Kidney (tissue), 13 donors: ENCODE measurements at regions not wholly inside any gene's neighbourhood (a gene's known extent, or its start where the extent isn't known, plus 50 kb on each side); places are given as distances from the start of the nearest gene placed in this dataset.

ENCODE experiments used
- DNase-seq, 5 donors: peaks; one replicate each; pipeline ENCODE4 v3.0.0-alpha.2; 2013 to 2020
- FAIRE-seq: peaks from 2 replicates; lab custom pipeline; 2012; peaks lifted over from hg19 to GRCh38; lab: Jason Lieb, UNC
- H3K27ac ChIP-seq, 2 donors: one replicate each; pipeline ENCODE4 v1.7.0; 2013; ENCODE audit warnings: low read depth in 2 of 2, low read length in 2 of 2, inconsistent platforms in 1 of 2
- H3K27me3 ChIP-seq: one replicate; pipeline ENCODE4 v1.7.1; 2013; ENCODE audit warnings: low read length, inconsistent platforms; ENCODE audit not compliant: control insufficient read depth, insufficient read depth
- H3K36me3 ChIP-seq, 3 donors: one replicate each; pipeline versions ENCODE4 v1.7.0 to v1.7.1; 2013; ENCODE audit warnings: low read length in 3 of 3, control low read depth in 1 of 3, inconsistent platforms in 1 of 3; ENCODE audit not compliant: insufficient read depth in 3 of 3, control insufficient read depth in 2 of 3
- H3K4me1 ChIP-seq, 3 donors: one replicate each; pipeline versions ENCODE4 v1.7.0 to v1.7.1; 2013; ENCODE audit warnings: low read length in 3 of 3, inconsistent platforms in 1 of 3, low read depth in 1 of 3; ENCODE audit not compliant: control insufficient read depth in 2 of 3, insufficient read depth in 2 of 3
- H3K4me3 ChIP-seq, 3 donors: one replicate each; pipeline versions ENCODE4 v1.7.0 to v1.8.1; 2013; ENCODE audit warnings: low read length in 3 of 3, control low read depth in 1 of 3, inconsistent platforms in 1 of 3
- H3K9ac ChIP-seq, 3 donors: one replicate each; pipeline versions ENCODE4 v1.7.0 to v1.7.1; 2013; ENCODE audit warnings: low read length in 3 of 3, control low read depth in 1 of 3, inconsistent platforms in 1 of 3
- H3K9me3 ChIP-seq, 3 donors: one replicate each; pipeline versions ENCODE4 v1.7.0 to v1.7.1; 2013; ENCODE audit warnings: low read length in 3 of 3, control low read depth in 1 of 3, inconsistent platforms in 1 of 3; ENCODE audit not compliant: control insufficient read depth in 2 of 3, insufficient read depth in 1 of 3
- CTCF ChIP-seq: IDR thresholded peaks from 3 replicates; pipeline ENCODE4 v1.5.1; 2012; ENCODE audit warnings: mild to moderate bottlenecking, moderate library complexity, borderline replicate concordance; ENCODE audit not compliant: insufficient read depth; ENCODE audit errors: extremely low read depth
- intact Hi-C: fragments of 100-400 bp; cut with DNase I; formaldehyde crosslinking; loops from one replicate; pipeline ENCODE4 v1.11.1; 2022
- donor health status: control.
- donor health status: control.
- donor health status: control.
- donor health status: control.
- donor health status: control.
- donor health status: DM: yes; HTN: yes; CAD: no.
- donor health status: Normal renal cell carcinoma (clear cell type).

GRCh38 chr5:56677690-56678305, 137.6 kb upstream of the MAP3K1 start:
- FAIRE-seq, result no peak
- no peak for DNase-seq
- intact Hi-C loops, result no loop called here
- Histone ChIP-seq H3K9ac (no peak overlapping the region), H3K36me3 (no peaks in the 10 kb centered on the region), H3K9me3 (no peaks in the 10 kb centered on the region), H3K27ac (no peak overlapping the region), H3K27me3 (no peaks in the 10 kb centered on the region), H3K4me1 (no peaks in the 10 kb centered on the region), H3K4me3 (peak overlapping the region in 1 of 3 donors; percentile 23)
- no peak for TF ChIP-seq CTCF

GRCh38 chr5:56676091-56676768, 139.1 kb upstream of the MAP3K1 start:
- Histone ChIP-seq H3K4me1 (no peaks in the 10 kb centered on the region), H3K4me3 (no peak overlapping the region), H3K9ac (no peak overlapping the region), H3K27ac (no peak overlapping the region), H3K36me3 (no peaks in the 10 kb centered on the region), H3K27me3 (no peaks in the 10 kb centered on the region), H3K9me3 (no peaks in the 10 kb centered on the region)
- FAIRE-seq (no peak), DNase-seq (no peak)
- TF ChIP-seq CTCF, result no peak
- intact Hi-C loops, result no loop called here

GRCh38 chr5:56674441-56674840, 140.9 kb upstream of the MAP3K1 start:
- Histone ChIP-seq H3K27me3 (no peaks in the 10 kb centered on the region), H3K9me3 (no peaks in the 10 kb centered on the region), H3K9ac (no peak overlapping the region), H3K36me3 (no peaks in the 10 kb centered on the region), H3K4me1 (peaks cover 0 to 3% (median 0%) of the 10 kb centered on the region in 3 donors), H3K4me3 (no peak overlapping the region), H3K27ac (no peak overlapping the region)
- no peak for FAIRE-seq
- intact Hi-C loops, result no loop called here
- no peak for TF ChIP-seq CTCF
- no peak for DNase-seq
